Fibroblast of skin of left quadriceps (primary cell): ENCODE measurements at regions not wholly inside any gene's neighbourhood (a gene's known extent, or its start where the extent isn't known, plus 50 kb on each side); places are given as distances from the start of the nearest gene placed in this dataset.
"Not testable (repeated sequence)": the region's sequence is repeated elsewhere in the genome, so short reads cannot be mapped to it uniquely, and the experiment has no call there.

Source experiments
- DNase-seq, 2 experiments: peaks; one replicate each; pipeline ENCODE4 v3.0.0-alpha.2; 2013; ENCODE audit warnings: low read depth in 2 of 2

DNA sequence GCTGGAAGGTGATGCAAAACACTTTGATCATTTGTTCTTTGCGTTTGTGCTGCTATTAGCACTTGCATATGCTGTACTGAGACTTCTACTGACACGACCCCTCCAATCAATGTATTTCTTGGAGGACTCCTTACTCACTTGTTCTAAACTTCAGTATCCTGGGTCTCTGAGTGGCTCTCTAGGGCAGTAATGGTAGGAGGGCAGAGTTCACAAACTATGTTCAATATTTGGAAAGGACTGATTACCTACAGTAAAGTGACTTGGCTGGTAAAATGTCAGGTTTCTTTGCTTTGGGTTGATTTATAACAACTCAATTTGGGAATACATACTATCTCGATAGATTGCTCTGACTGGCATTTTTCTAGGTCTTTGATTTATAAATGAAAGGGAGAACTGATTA, 93.7 kb downstream of the TRIM43 start:
- no peak for DNase-seq

DNA sequence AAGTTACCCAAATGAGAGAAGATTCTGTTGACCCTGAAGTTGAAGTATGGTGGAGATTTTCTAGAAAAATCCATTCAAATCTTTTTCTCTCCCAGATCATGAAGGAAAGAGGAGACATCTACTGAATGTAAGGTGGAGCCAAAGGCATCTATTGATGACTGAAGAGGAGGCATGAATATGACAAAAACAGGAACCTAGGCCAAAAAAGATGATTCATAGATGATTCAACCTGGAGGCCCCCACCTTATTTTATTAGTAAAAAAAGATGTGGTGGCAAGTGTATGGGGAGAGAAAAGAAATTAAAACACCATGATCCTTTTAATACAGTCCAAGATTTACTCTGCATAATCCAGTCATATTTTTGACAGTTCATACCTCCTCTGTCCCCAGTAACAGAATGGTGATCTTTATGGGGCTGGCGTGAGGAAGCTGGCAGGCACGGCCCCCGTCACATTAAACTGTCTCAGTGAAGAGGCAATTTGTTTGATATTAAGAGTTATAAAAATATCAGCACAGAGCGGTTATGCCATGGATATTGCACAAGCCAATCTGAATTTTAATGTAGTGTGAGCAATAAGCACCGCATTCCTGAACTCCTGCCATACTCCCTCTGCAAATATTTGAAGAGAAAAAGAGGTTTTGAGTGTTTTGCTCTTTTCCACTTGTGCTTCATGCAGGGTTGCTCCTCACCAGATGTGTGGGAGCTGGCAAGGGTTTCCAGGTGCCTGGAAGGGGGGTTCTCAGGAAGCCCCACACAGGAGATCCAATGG, 94.4 kb downstream of the TRIM43 start:
- peak; percentile 70 to 72 for DNase-seq

DNA sequence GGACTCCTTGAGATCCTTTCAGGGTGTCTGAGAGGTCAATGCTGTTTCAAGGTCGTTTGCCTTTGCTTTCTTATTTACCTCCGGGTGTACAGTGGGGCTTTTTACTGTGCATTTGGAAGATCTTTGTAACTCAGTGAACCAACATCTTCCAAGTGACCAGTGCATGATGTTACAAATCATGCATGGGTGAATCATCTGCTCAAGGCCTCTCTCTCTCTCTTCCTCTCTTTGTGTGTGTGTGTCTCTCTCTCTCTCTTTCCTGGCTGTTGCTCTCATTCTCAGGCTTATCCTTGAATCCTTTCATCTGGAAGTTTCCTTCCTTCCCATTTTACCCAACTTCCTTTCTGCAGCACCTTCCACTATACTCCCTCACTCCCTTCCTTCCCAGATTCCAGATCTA, 96.1 kb downstream of the TRIM43 start:
- DNase-seq: not testable (repeated sequence)

DNA sequence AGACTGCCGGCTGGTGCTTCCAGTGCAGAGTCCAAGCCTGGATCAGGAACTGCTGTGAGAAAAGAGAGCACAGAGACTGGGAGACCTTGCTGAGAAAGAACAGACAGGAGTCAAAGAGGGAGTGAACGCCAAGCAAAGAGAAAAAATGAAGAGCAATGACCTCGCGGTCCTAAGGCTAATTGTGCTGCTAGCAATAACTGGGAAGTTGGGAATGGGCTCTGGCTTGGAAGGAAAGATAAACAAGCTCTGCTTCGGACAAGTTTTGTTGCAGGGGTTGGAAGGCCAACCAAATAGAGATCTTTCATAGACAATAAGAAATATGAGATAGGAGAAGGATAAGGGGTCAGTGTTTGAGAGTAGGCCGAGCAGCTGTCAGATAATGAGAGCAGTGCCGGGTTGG, 99.4 kb downstream of the TRIM43 start:
- DNase-seq: not testable (repeated sequence)

DNA sequence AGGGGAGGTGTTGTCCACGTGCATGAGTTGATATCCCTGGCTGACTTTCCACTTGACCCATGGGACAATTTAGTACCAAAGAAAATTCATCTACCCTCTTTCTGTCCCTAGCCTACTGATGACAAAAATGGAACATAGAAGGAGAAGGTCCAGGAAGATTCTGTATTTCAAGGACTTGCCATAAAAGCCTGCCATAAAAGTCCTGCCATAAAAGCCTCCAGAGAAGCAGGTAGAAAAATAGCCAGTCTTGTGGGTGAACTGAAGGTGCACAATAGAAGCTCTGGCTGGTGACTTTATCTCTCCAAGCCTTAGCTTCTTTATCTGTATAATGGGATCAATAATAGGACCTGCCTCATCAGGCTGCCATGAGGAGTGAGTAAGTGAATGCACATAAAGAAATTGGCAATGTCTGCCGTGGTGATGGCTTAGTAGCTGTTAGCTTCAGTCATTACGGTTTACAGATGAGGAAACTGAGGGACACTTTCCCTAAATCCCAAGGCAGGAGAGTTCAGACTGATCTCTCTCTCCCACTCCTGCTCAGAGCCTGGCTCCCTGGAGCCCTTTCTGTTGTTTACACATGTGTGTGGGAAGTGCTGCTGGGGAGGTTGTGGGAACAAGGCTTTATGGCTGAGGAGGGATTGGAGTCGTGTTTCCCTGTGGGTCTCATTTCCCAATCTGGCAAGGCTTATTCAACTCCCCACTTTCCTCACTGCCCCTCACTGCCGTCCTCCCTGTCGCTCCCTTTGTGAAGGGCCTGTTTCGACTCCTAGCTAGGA, 101.5 kb downstream of the TRIM43 start:
- not testable (repeated sequence) for DNase-seq

DNA sequence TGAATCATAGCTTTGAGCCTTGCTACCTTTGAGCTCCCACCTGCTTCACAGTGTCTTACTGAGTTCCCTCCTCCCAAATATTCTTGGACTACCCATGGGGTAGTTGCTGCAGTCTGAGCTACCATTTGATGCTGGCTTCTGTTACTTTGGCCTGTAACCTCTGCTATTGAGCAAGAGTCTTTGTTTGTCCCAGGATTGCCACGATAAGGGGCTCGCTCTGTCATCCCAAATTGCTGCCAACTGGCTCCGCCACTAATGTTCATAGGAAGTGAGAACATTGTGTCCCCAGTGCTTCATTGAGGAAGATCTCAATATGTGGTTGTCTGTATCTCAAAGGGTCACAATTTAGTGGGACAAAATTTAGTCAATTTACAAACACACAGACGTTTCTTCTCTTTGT, 103.8 kb downstream of the TRIM43 start:
- DNase-seq: no peak

DNA sequence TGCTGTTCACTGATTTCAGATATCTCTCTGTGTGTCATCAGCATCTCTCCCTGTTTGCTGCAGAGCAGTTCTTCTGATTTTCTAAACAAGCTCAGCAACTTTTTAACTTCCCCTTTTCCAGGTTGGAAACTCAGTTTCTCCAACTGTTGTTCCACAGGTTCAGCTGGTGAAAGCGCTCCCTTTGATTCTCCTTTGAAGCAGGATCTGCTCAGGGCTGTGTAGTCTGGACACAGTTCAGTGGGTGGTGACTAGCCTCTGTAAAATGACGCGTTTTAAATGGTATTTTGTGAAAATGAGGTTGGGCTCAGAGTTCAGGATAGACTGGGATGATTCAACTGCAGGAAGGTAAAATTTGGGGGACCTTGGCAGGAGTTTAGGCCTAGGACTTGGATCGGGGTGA, 106.3 kb downstream of the TRIM43 start:
- no peak for DNase-seq

DNA sequence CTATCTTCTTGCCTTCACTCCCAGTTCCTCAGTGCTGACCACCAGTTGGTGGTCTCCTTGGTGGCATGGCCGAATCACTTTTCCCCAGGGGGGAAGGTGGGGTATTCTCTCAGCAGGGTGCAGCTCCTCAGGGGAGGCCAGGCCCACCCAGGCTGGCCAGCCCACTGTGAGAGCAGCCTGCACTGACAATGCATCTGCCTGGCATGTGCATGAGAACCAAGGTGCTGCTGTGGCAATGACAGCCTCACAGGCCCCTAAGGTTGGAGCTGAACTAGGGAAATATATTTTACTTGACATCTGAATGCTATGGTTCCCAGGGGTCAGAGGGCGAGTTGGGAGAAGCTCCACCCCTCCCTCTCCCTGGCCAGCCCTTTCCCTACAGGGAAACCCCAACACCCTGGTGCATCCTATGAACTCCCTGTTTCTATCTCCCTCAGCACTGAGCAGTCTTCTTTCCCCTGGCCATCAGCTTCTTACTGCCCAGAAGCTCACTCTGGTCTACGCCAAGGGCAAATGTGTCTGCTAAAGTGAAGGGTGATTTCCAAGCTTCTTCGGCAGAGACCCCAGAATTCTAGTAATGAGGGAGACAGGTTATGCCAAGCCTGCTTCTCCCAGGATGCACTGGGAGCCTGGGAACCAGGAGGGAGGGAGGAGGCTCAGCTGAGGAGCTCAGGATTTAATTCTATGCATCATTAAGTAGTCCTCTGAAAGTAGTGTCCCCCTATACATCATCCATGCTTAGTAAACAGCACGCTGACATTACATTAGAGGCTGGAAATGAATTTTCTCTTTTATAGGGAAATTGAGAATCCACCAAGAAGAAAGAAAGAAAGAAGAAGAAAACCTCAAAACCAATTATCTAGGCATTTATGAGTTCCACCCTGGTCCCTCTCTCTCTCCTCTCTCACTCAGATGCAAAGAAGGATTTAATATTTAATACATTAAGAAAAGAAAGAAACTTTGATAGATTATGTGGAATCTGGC, 107.7 kb downstream of the TRIM43 start:
- DNase-seq: not testable (repeated sequence)

DNA sequence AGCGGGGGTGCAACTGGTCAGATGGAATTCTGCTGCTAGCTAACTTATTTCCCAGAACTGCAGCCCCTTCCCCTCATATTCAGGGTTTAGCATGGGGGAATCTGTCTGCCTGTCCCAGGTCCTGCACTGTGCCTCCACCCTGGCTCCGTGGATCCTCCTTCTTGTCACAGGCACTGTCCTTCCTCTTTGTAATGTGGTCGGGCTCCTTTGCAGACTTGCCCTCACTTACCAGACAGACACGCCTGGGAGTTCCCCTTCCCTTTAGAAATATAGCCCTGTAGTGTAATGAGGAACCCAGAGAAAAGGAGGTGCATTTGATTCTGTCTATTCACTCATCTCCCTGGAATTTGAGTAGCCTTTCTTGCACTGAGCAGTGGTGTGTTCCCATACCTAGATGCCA, 108.7 kb downstream of the TRIM43 start:
- DNase-seq: no peak

DNA sequence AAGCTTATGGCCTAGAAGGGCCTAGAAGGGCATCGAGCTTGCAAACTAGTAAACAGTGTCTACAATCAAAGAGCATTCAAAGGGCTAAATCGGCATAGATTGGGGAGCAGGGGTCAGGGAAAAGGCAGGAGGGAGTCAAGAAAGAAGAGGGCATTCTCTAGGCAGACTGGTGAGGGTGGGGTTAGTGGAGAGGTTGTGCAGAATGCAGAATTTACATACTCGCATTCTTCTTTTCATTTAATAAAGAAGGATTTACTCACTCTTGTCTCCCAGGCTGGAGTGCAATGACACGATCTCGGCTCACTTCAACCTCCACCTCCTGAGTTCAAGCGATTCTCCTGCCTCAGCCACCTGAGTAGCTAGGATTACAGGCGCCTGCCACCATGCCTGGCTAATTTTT, 110.7 kb downstream of the TRIM43 start:
- DNase-seq: no peak

DNA sequence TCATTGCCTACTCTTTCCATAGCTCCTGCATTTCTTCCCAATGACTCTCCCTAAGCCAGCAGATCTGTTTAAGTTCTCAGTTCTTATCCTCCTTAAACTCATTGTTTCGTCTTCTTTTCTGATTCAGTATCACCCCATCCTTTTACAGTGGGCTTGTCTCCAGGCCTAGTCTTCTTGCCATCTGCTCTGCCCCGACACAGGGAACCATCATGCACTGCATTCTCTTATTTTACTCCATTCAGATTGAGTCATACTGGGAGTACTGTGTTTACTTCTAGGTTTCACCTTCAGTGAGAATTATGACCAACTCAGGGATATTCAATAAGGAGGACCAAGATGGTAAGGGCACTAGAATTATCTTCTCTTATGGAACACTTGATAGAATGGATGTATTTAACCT, 115.4 kb downstream of the TRIM43 start:
- DNase-seq: not testable (repeated sequence)

DNA sequence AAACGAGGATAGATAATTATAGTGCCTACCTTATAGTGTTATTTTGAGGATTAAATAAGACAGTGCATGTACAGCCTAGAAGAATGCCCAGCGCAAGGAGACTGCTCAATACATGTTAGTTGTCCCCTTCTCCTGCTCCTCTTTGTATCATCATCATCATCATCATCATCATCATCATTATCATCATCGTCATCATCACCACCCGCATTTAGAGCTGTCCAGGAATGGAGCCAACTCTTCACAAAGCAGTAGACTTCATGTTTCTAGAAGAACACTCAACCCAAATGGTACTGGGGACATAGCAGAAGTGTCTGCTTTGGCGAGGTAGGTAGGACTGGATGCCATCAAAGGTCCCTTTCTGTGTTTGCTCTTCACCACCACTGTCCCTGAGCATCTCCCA, 116.0 kb downstream of the TRIM43 start:
- DNase-seq: no peak

DNA sequence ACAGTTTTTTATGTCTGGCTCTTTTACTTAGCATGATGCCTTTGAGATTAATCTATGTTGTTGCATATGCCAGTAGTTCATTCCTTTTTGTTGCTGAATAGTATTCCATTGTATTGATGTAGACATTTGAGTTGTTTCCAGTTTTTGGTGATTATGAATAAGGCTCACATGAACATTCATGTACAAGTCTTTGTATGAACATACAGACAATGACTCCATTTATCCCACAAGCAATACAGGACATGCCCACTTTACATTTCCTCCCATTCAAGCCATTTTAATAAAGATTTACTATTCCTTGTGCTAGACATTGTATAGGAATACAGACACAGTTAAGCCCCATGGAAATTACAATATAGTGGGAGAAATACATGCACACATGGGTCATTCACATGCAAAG, 118.0 kb downstream of the TRIM43 start:
- no peak for DNase-seq

DNA sequence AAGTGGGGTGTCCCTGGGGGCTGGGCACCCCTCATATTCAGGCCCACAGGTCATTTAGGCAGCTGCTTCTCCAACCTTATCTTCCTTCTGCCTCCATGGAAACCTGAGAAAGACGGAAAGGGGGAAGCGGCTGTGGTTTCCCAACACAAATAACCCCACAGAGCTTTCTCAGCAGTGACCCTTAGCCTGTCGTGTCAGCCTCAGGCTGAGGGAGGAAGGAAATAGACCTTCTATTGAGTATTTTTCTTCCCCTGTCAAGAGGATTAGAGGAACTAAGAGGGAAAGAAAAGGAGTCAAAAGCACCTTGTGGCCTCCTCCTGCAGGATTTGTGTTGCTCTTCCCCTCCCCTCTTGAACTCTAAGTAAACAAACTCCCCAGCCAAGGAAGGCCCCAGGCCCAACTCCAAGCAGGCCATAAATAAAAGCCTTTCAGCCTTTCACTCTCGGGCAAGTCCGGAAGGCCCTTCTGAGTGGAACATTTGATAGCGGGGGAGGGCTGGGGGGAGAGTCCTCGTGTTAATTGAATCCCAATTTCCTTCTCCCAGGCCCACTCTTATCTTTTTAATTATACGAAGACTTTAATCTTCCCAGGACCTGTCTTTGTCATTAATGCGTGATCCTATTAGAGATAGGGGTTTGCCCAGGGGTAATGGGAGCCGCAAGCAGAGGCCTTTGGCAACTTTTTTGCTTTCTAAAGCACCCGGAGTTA, 121.8 kb downstream of the TRIM43 start:
- not testable (repeated sequence) for DNase-seq

DNA sequence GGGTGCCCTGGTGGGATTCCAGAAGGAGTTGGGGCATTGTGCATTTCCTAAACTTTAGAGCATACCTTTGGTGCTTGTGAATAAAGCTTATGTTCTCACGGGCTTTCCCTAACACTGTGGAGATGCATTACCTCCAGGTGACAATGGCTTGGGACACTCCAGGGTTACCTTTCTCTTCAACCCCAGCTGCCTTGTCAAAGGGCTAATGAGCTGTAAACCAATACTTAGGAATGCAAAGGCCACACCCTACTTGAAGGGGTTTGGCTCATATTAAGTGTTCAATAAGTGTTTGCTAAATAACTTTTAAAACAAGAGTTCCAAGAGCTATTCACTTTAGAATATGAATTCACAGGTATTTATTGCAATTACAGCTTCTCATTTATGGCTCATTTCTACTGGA, 122.6 kb downstream of the TRIM43 start:
- DNase-seq: not testable (repeated sequence)

DNA sequence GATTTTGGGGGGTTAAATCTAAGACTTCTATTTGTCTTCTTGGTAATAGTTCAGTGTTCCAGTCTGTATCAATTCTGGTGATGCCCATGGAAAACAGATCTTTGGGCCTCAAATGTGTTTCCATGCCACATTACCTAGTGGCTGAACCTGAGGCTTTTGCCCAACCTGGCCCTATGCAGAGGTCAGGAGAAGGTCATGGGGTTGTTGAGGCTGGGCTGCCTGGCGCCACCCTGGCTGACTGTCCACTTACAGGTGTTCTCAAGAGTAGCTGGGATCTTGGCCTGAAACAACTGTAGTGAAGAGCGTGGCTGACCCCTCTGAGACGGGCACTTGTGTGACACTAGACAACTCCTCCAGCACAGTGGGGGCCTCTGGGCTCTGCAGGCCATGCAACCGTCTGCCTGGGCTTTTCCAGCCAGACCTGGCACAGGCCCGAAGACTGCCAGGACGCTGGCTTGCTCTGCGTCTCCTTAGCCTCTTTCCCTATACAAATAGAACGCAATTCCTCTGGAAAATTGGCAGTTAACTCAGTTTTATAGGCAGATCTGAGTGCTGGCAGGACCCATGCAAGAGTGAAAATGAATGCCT, 127.8 kb downstream of the TRIM43 start:
- no peak for DNase-seq

DNA sequence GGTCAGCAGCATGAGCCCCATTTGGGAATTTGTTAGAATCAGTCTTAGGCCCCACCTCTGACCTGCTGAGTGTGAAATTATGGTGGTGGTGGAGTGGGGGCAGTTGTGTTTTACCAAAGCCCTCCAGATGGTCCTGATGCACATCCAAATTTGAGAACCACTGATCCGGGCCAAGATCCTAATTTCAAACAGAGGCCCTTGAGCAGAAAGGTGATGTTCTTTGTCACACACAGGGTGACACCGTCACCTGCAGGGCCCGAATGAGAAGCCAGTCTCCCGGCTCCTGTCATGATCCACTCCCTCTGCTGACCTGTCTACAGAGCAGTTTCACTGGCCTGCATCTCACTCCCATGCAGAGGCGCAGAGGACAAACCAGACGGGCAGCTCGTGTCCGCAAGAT, 129.9 kb downstream of the TRIM43 start:
- DNase-seq: no peak

DNA sequence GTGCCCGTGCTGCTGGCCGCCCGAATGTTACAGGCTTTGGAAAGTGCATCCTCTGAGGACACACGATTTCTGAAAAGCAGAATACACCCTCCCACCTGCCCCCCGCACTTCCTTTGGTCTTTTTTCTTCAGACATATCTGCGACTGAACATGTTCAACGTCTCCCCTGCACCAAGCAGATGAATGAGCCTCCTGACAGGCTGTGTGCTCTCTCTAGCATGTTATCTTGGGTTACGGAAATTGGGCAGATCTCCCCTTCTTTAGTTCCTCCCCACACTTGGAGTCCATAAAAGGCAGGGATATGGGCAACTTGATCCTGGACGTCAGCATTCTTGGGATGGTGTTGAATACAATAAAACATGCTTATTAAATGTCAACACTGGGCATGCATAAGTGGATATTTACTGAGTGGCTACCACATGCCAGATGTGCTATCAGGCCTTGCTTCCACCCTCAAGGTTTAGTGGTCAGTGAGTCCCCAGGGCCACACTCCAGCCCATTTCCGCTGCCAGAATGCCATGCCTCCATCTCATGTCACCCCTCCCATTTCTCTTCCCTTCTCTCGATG, 130.4 kb downstream of the TRIM43 start:
- no peak for DNase-seq

DNA sequence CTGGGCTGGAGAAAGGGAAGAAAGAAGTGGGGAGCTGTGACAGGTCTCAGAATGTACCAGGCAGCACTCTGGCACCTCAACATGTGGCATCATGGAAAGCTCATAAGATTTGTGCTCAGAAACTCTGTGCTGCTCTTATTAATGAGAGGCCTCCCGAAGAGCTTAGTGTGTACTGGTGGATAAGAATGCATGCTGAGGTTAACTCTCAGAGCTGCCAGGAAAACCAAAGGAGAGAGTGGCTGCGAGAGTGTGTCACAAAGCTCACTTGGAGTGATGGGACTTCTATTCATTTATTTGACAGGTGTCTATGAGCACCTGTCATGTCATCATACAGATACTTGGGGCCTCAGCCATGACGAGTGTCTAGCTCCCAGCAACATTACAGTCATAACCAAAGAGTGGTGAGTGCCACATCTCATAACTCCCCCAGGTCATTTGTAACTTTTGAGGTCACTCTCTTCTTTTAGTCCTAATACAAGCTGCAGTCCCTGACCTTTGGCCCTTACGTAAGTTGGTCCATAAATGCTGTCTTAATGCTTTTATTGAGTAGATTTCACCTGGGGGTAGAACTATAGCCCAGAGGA, 131.9 kb downstream of the TRIM43 start:
- not testable (repeated sequence) for DNase-seq

DNA sequence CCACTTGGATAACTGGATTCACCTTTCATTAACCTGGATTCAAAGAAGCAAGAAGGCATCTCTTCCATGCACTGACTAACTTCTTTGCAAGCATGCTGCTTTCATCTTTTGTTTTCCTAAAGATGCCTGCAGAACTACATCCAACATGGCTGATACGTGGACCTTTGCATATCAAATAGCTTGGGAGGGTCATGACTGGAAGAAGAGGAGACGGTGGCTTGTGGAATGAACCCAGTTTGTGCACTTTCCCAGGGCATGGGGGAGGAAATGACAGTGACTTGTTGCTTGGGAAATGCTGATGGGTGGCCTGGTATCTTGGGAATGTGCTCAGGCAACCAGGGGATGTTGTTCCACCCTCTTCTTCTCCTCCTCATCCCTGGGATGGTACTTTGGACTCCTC, 133.4 kb downstream of the TRIM43 start:
- DNase-seq: not testable (repeated sequence)
